ENCODE measurements at regions not wholly inside any gene's neighbourhood (a gene's known extent, or its start where the extent isn't known, plus 50 kb on each side); places are given as distances from the start of the nearest gene placed in this dataset.
"Not testable (repeated sequence)": the region's sequence is repeated elsewhere in the genome, so short reads cannot be mapped to it uniquely, and the experiment has no call there.

DNA sequence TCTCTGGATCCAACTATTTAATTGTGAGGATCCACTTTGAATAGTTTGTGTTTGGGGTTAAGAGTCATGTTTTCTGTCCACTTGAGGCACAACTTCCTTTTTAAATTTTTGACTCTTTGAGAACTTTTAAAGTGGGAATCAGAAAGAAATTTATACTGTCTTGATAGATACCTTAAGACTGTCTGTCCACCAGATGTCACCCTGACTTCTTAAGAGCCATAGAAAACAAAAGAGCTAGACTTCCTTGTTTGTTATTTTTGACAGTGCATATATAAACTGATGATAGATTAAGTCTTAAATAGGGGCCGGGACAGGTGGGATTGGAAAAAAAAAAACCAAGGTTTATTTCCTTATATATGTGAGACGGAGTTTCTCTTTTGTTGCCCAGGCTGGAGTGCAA lies 52.1 kb upstream of the WDR72 start (continued):
- TF ChIP-seq, protein P1, sequence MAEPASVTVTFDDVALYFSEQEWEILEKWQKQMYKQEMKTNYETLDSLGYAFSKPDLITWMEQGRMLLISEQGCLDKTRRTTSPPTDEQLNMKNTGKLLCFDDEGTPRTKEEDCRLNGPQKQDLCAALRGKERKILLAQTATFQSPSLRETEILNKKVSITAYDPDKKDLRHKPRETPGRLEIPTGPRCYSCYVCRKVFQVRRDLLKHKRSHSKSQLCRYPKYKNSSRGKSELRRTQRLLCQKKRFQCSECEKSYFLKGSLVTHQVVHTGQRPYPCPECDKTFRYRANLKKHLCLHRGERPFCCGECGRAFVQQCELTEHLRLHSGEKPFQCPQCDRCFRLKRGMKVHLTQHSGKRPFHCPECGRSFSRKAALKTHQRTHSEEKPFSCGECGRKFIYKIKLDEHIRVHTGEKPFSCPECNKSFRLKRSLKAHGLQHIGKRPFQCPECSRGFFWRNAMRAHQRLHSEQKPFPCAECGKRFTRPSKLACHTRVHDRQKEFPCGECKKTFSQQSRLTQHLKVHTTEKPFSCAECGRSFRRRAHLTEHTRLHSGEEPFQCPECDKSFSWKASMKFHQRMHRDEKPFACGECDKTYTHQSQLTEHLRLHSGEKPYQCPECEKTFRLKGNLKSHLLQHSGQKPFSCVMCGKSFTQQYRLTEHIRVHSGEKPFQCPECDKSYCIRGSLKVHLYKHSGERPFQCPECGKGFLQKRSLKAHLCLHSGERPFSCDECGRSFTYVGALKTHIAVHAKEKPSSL (CRISPR knock-in tag; conservative IDR thresholded peaks at IDR 0.05), result no peak

DNA sequence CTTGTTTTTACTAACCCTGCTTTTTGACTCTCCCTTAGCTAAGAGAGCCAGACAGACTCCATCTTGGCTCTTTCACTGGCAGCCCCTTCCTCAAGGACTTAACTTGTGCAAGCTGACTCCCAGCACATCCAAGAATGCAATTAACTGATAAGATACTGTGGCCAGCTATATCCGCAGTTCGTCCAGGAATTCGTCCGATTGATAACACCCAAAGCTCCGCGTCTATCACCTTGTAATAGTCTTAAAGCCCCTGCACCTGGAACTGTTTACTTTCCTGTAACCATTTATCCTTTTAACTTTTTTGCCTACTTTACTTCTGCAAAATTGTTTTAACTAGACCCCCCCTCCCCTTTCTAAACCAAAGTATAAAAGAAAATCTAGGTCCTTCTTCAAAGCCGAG lies 50.8 kb upstream of the WDR72 start:
- CTCF ChIA-PET; H3K9me3 Mint-ChIP-seq; H3K4me3 Mint-ChIP-seq; H3K27ac Mint-ChIP-seq; H3K27me3 Mint-ChIP-seq (ENCODE audit: low read depth); H3K36me3 Mint-ChIP-seq; ATAC-seq; DNase-seq (ENCODE audit: low spot score); POLR2A ChIA-PET; H3K4me1 Mint-ChIP-seq: not testable (repeated sequence)

All from WTC11 (cell line).